ENCODE measurements at regions not wholly inside any gene's neighbourhood (a gene's known extent, or its start where the extent isn't known, plus 50 kb on each side); places are given as distances from the start of the nearest gene placed in this dataset.
A peak's percentile ranks its signal among the peaks of the same experiment; 100 is the strongest.
"Not testable (repeated sequence)": the region's sequence is repeated elsewhere in the genome, so short reads cannot be mapped to it uniquely, and the experiment has no call there.

- not testable (repeated sequence) for DNase-seq
These were observed 132.0 kb downstream of the FAM72B start for GRCh38 chr1:121052081-121052660.

GRCh38 chr1:121054928-121055327 lies 129.2 kb downstream of the FAM72B start:
- not testable (repeated sequence) for DNase-seq

GRCh38 chr1:121066925-121067324 lies 117.2 kb downstream of the FAM72B start:
- DNase-seq, result not testable (repeated sequence)

GRCh38 chr1:121068738-121069499 lies 115.2 kb downstream of the FAM72B start:
- not testable (repeated sequence) for DNase-seq

GRCh38 chr1:121073852-121074251 lies 110.3 kb downstream of the FAM72B start:
- DNase-seq, result not testable (repeated sequence)

GRCh38 chr1:121075254-121075805 lies 108.8 kb downstream of the FAM72B start:
- DNase-seq, result not testable (repeated sequence)

GRCh38 chr1:121076674-121077073 lies 107.5 kb downstream of the FAM72B start:
- DNase-seq, result not testable (repeated sequence)

GRCh38 chr1:121079655-121080054 lies 104.5 kb downstream of the FAM72B start:
- DNase-seq, result not testable (repeated sequence)

GRCh38 chr1:121080197-121080903 lies 103.8 kb downstream of the FAM72B start:
- not testable (repeated sequence) for DNase-seq

GRCh38 chr1:121080904-121081264 lies 103.3 kb downstream of the FAM72B start:
- DNase-seq, result not testable (repeated sequence)

- not testable (repeated sequence) for DNase-seq
These were observed 102.4 kb downstream of the FAM72B start for GRCh38 chr1:121081625-121082199.

GRCh38 chr1:121082995-121083394 lies 101.1 kb downstream of the FAM72B start:
- not testable (repeated sequence) for DNase-seq

GRCh38 chr1:121086249-121086648 lies 97.9 kb downstream of the FAM72B start:
- not testable (repeated sequence) for DNase-seq

GRCh38 chr1:121087221-121087620 lies 96.9 kb downstream of the FAM72B start:
- DNase-seq, result not testable (repeated sequence)

GRCh38 chr1:121088568-121088967 lies 95.6 kb downstream of the FAM72B start:
- not testable (repeated sequence) for DNase-seq

GRCh38 chr1:121092329-121092968 lies 91.7 kb downstream of the FAM72B start:
- DNase-seq, result not testable (repeated sequence)

- DNase-seq, result not testable (repeated sequence)
These were observed 89.1 kb downstream of the FAM72B start for GRCh38 chr1:121095014-121095413.

- peak in 1 of 2 donors; percentile 44 for DNase-seq
These were observed 86.8 kb downstream of the FAM72B start for GRCh38 chr1:121097127-121097866.

- DNase-seq, result not testable (repeated sequence)
These were observed 86.3 kb downstream of the FAM72B start for GRCh38 chr1:121097867-121098215.

- DNase-seq, result not testable (repeated sequence)
These were observed 75.1 kb downstream of the FAM72B start for GRCh38 chr1:121109025-121109424.

GRCh38 chr1:121116522-121117297 lies 67.4 kb downstream of the FAM72B start:
- not testable (repeated sequence) for DNase-seq
